Right atrium auricular region (tissue), 2 donors: ENCODE measurements at regions not wholly inside any gene's neighbourhood (a gene's known extent, or its start where the extent isn't known, plus 50 kb on each side); places are given as distances from the start of the nearest gene placed in this dataset.

Source experiments
- DNase-seq: peaks from one replicate; pipeline ENCODE4 v3.0.0-alpha.2; 2019; ENCODE audit warnings: low spot score
- H3K27ac ChIP-seq, 2 donors: fragments of 200-600 bp; sonication (generic); 1 replicate in 1 of 2; 2 replicates in 1 of 2; pipeline ENCODE4 v1.5.1; 2016 to 2019
- H3K27me3 ChIP-seq, 2 donors: fragments of 200-600 bp; sonication (generic); one replicate each; pipeline versions ENCODE4 v1.5.1 to v1.6.0; 2017 to 2019
- H3K36me3 ChIP-seq: fragments of 200-600 bp; sonication (generic); one replicate; pipeline ENCODE4 v1.5.1; 2016
- H3K4me1 ChIP-seq, 2 donors: fragments of 200-600 bp; sonication (generic); one replicate each; pipeline versions ENCODE4 v1.5.1 to v1.6.0; 2017 to 2019
- H3K4me3 ChIP-seq, 2 donors: fragments of 200-600 bp; sonication (generic); 1 replicate in 1 of 2; 2 replicates in 1 of 2; pipeline ENCODE4 v1.5.1; 2017 to 2019; ENCODE audit warnings: mild to moderate bottlenecking in 1 of 2, moderate library complexity in 1 of 2
- H3K9me3 ChIP-seq, 2 donors: fragments of 200-600 bp; sonication (generic); one replicate each; pipeline ENCODE4 v1.5.1; 2019
- TF ChIP-seq, protein P1 (sequence below), 2 donors: fragments of 200-600 bp; sonication (generic); IDR thresholded peaks; one replicate each; pipeline ENCODE4 v1.5.1; 2019; ENCODE audit warnings: antibody characterized with exemption in 2 of 2

DNA sequence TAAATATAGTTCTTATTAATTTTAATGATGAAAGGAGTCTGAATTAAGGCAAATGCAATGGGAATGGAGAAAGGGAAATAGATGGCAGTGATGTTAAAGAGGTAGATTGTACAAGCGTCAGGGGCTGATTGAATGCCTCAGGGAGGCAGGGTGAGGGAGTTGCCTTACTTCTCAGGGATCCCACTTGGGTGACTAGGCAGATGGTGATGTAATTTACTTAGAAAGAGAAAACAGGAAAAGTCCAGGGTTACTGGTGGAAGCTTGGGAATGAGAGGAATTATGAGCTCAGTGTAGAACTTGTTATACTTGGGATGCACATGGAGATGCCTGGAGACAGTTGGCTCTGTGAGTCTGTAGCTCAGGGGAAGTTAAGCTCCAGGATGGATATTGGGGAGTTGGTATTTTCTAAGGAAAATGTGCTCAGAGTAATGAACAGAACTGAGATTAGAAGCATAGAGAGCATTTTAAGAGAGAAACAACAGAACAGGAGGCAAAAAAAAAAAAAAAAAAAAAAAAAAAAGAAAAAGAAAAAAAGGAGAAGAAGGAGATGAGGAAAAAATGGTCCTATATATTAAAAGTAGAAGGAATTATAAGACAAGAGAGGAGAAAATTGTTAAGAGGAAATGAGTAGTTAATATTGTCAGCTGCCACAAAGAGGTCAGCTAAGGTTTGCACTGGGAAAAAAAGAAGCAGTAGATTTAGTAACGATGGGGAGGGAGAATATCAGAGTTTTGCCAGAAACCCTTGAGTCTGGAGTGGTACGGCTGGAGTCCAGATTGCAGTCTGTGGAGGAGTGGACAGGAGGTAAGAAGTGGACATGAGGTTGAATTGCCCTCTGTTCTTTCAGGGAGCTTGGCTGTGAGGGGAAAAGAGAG lies 88.0 kb upstream of the ELL2 start:
- no peaks in the 10 kb centered on the region for H3K27me3 ChIP-seq
- no peak overlapping the region for H3K4me3 ChIP-seq
- H3K4me1 ChIP-seq, result peaks cover 0 to 15% of the 10 kb centered on the region in 2 donors
- no peaks in the 10 kb centered on the region for H3K36me3 ChIP-seq
- TF ChIP-seq, protein P1, sequence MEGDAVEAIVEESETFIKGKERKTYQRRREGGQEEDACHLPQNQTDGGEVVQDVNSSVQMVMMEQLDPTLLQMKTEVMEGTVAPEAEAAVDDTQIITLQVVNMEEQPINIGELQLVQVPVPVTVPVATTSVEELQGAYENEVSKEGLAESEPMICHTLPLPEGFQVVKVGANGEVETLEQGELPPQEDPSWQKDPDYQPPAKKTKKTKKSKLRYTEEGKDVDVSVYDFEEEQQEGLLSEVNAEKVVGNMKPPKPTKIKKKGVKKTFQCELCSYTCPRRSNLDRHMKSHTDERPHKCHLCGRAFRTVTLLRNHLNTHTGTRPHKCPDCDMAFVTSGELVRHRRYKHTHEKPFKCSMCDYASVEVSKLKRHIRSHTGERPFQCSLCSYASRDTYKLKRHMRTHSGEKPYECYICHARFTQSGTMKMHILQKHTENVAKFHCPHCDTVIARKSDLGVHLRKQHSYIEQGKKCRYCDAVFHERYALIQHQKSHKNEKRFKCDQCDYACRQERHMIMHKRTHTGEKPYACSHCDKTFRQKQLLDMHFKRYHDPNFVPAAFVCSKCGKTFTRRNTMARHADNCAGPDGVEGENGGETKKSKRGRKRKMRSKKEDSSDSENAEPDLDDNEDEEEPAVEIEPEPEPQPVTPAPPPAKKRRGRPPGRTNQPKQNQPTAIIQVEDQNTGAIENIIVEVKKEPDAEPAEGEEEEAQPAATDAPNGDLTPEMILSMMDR (IDR thresholded peaks at IDR 0.05), result no peak
- DNase-seq, result no peak
- no peaks in the 10 kb centered on the region for H3K9me3 ChIP-seq
- no peak overlapping the region for H3K27ac ChIP-seq

DNA sequence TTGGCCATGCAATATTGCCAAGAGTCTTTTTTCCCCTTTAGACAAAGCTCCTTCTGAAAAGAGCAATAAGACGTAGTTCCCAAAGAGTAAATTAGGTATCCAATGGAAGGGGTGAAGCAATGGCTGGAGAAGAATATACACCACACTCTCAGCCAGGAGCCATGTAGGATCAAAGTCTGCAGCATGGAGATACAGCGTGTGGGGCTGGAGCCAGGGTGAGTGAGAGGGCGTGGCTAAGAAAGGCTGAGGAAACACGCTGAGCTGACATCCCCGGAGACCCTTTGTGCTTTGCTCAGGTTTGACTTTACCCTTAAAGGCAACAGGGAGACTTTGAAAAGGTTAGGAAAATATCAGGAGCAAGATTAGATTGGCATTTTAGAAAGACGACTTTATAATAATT lies 87.1 kb upstream of the ELL2 start:
- Histone ChIP-seq H3K27ac (no peak overlapping the region), H3K27me3 (no peaks in the 10 kb centered on the region), H3K9me3 (no peaks in the 10 kb centered on the region), H3K4me1 (peaks cover 0 to 15% of the 10 kb centered on the region in 2 donors), H3K4me3 (no peak overlapping the region), H3K36me3 (no peaks in the 10 kb centered on the region)
- DNase-seq, result no peak
- TF ChIP-seq, protein P1 (IDR thresholded peaks at IDR 0.05), result no peak

DNA sequence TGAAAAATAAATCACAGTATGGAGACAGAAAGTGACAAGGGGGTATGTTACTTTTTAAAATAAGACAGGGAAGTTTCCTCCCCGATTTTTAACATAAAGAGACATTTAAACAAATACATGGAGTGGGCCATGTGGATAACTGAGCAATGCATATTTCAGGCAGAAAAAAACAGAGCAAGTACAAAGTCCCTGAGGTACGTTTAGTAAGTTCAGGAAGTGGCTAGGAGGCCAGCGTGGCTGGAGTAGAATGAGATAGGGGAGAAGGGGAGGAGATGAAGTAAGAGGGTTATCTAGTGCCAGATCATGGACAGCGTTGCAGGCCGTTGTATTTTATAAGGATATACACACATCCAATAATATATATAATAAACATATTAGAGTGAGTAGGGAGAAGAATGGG lies 84.2 kb upstream of the ELL2 start:
- Histone ChIP-seq H3K27ac (no peak overlapping the region), H3K27me3 (no peaks in the 10 kb centered on the region), H3K36me3 (no peaks in the 10 kb centered on the region), H3K4me3 (no peak overlapping the region), H3K9me3 (no peaks in the 10 kb centered on the region), H3K4me1 (peaks cover 0 to 15% of the 10 kb centered on the region in 2 donors)
- TF ChIP-seq, protein P1 (IDR thresholded peaks at IDR 0.05), result no peak
- DNase-seq, result no peak

DNA sequence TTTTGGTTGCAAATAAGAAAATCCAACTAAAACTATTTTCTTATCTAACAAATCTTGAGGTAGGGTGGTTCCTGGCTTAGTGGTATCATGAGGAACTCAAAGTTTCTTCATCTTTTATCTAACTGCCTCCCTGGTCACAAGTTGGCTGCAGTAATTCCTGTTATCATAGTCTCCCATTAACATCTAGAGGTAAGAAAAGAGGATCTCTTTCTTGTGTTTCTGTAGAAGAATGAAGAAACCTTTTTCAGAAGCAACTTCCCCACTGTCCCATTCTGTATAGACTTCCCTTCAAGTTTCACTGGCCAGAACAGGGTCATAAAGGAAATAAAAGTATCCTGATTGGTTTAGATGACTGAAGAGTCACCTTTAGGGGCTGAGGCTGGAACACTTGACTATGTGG lies 81.8 kb upstream of the ELL2 start:
- H3K27ac ChIP-seq, result no peak overlapping the region
- DNase-seq, result no peak
- TF ChIP-seq, protein P1 (IDR thresholded peaks at IDR 0.05), result no peak
- no peaks in the 10 kb centered on the region for H3K4me1 ChIP-seq
- H3K27me3 ChIP-seq, result no peaks in the 10 kb centered on the region
- H3K9me3 ChIP-seq, result no peaks in the 10 kb centered on the region
- no peaks in the 10 kb centered on the region for H3K36me3 ChIP-seq
- H3K4me3 ChIP-seq, result no peak overlapping the region

DNA sequence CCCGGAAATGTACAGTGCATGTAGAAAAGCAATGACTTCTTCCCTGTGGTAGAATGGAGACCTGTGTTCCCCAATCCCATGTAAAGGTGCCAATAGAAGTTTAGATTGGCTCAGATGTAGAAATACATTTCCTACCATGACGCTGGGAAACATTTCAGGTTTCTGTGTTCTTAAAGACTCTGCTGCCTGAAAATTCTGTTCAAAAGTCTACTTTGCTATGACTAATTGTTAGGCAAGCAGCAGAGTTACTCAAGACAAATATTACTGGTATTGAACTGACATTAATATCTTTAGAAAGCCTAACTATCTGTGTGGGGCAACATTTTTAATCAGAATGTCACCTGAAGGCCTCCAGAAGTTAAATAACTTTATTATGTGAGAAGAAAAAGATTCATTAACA lies 75.5 kb upstream of the ELL2 start:
- no peak for DNase-seq
- H3K4me1 ChIP-seq, result no peaks in the 10 kb centered on the region
- no peaks in the 10 kb centered on the region for H3K27me3 ChIP-seq
- H3K27ac ChIP-seq, result no peak overlapping the region
- no peaks in the 10 kb centered on the region for H3K36me3 ChIP-seq
- no peaks in the 10 kb centered on the region for H3K9me3 ChIP-seq
- TF ChIP-seq, protein P1 (IDR thresholded peaks at IDR 0.05), result no peak
- H3K4me3 ChIP-seq, result no peak overlapping the region

DNA sequence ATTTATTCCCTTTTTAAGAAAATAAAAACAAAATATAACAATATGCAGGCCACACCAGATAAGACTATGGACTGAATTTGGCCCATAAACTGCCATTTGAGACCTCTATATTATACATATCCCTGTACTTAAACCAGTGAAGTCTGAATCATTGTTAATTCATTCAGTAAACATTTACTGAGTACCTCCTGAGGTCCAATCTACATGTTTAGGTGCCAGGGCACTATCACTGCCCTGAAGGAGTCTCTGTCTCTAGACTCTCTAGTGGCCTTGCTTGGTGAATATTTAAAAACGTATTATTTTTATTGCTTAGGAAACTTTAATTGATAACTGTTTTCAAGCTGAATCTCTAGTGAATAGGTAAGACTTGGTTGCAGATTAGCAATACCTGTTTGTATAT lies 74.7 kb upstream of the ELL2 start:
- H3K27ac ChIP-seq, result no peak overlapping the region
- TF ChIP-seq, protein P1 (IDR thresholded peaks at IDR 0.05), result no peak

More for the DNA sequence above, 74.7 kb upstream of the ELL2 start:
- H3K4me3 ChIP-seq, result no peak overlapping the region
- H3K4me1 ChIP-seq, result no peaks in the 10 kb centered on the region
- H3K9me3 ChIP-seq, result no peaks in the 10 kb centered on the region
- no peaks in the 10 kb centered on the region for H3K36me3 ChIP-seq
- no peak for DNase-seq
- no peaks in the 10 kb centered on the region for H3K27me3 ChIP-seq
